ENCODE measurements at regions not wholly inside any gene's neighbourhood (a gene's known extent, or its start where the extent isn't known, plus 50 kb on each side); places are given as distances from the start of the nearest gene placed in this dataset.

- Mint-ChIP-seq H3K36me3 (ENCODE audit: low read depth) (peaks cover 2% of the 10 kb centered on the region), H3K27me3 (peaks cover 25% of the 10 kb centered on the region), H3K9me3 (ENCODE audit: low read depth) (peaks cover 6% of the 10 kb centered on the region), H3K27ac (no peak overlapping the region), H3K4me3 (no peak overlapping the region), H3K4me1 (peaks cover 8% of the 10 kb centered on the region)
- ChIA-PET CTCF (no interaction called here), POLR2A (no interaction called here)
- ATAC-seq = no peak
- intact Hi-C loops (cut with DNase I, micrococcal nuclease) = loop anchor here (5.0 to 10.0 kb wide), 5 partner anchors 125 to 925 kb away; no protein-coding TSS in a partner anchor
- no peak for DNase-seq
Measured at GRCh38 chr5:6822556-6823343, 109.5 kb downstream of the TENT4A start.

DNA sequence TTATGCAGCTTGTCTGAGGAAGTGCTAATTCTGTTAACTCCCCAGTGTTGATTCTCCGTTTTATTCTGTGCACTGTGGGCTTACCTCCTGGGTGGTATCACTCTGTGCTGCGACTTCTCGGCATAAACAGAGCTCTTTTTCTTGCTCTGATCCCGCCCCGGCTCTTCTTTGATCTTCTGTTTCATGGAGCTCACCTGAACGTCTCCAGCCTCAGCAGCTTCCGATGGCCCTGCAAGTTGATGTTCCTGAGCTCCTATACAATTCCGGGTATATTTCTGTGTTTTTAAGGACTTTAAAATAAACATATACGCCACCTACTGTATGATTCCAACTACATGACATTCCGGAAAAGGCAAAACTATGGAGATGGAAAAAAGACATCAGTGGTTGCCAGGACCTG, 110.8 kb downstream of the TENT4A start:
- H3K9me3 Mint-ChIP-seq (ENCODE audit: low read depth) = peaks cover 6% of the 10 kb centered on the region
- DNase-seq = no peak
- ATAC-seq = no peak
- ChIA-PET CTCF (interaction anchor here (0.8 kb wide), 1 partner anchor 31 kb away, joined by 3 read pairs; no protein-coding TSS in a partner anchor), POLR2A (no interaction called here)
- H3K27me3 Mint-ChIP-seq = peaks cover 15% of the 10 kb centered on the region
- intact Hi-C loops (cut with DNase I, micrococcal nuclease) = loop anchor here (5.0 to 10.0 kb wide), 5 partner anchors 123 to 923 kb away; no protein-coding TSS in a partner anchor
- H3K4me3 Mint-ChIP-seq = no peak overlapping the region
- peaks cover 2% of the 10 kb centered on the region for H3K36me3 Mint-ChIP-seq (ENCODE audit: low read depth)
- H3K4me1 Mint-ChIP-seq = peaks cover 21% of the 10 kb centered on the region
- H3K27ac Mint-ChIP-seq = no peak overlapping the region

DNA sequence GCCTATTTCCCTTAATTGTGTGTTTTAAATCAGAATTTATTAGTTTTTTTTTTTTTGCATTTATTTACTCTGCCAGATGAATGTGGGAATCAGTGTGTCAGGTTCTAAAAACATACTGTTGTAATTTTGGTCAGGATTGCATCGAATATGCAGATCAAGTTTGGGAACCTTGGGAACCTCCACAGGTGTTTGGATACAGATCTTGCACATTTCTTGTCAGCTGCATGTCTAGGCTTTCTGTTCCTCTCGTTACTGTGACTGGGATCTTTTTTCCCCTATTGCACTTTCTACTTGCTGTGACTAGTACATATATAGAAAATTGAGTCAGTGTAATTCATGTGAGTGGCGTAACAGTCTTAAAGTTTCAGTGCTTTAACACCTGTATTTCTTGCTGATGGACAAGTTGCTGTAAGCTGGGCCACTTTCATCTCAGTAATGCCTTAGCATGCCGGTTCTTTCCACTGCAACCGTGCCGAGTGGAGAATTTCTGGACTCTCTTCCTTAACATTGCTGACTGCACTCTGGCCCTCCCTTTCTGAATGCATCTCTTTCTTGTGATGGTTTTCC, 112.5 kb downstream of the TENT4A start:
- intact Hi-C loops (cut with DNase I, micrococcal nuclease) = loop anchor here (5.0 to 10.0 kb wide), 4 partner anchors 58 to 1303 kb away; partner anchors contain the start of genes NSUN2 (in 1 of the 2) and SRD5A1 (in 1 of the 2)
- H3K36me3 Mint-ChIP-seq (ENCODE audit: low read depth) = peaks cover 2% of the 10 kb centered on the region
- H3K27ac Mint-ChIP-seq = no peak overlapping the region
- H3K4me3 Mint-ChIP-seq = no peak overlapping the region
- ATAC-seq (no peak), DNase-seq (no peak)
- ChIA-PET CTCF (interaction anchor here (0.6 to 0.8 kb wide), 3 partner anchors 22 to 84 kb away, joined by 3 to 4 read pairs (median 3); no protein-coding TSS in a partner anchor), POLR2A (no interaction called here)
- H3K4me1 Mint-ChIP-seq = peaks cover 36% of the 10 kb centered on the region
- H3K27me3 Mint-ChIP-seq = peaks cover 8% of the 10 kb centered on the region
- H3K9me3 Mint-ChIP-seq (ENCODE audit: low read depth) = peaks cover 12% of the 10 kb centered on the region

GRCh38 chr5:6826756-6827155, 113.5 kb downstream of the TENT4A start:
- CTCF ChIA-PET = no interaction called here
- H3K4me3 Mint-ChIP-seq = no peak overlapping the region
- POLR2A ChIA-PET = no interaction called here

DNA sequence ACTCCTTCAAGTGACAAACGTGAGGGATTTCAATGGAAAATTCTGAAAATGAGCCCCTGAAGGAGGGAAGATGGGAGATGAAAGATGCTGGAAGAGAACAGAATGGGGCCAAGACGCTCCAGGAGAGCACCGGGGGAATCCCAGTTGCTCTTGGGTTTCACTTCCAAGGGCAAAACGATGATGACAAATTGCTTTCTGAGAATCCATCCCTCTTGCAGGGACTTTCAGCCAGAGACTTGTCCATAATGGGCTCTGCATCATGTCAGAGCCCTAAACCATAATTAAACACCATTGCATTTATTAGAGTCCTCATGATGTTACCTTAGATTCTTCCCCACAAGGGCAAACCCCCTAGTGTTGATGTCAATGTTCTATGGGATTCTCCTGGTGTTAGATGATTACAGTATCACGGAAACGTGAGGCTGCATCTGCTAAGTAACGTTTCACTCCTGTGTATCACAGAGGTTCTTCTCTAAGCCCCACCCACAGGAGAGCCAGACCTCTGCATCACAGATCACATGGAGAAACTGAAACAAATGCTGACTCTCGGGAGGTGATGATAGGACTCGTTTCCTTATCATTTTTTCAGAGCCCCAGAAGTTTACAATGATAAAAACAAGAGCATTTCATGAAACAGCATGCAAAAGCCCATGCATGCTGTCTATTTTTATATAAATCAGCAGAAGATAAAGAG, 114.4 kb downstream of the TENT4A start:
- Mint-ChIP-seq H3K36me3 (ENCODE audit: low read depth) (no peaks in the 10 kb centered on the region), H3K4me3 (peak overlapping the region; percentile 60), H3K27me3 (peaks cover 12% of the 10 kb centered on the region), H3K4me1 (peaks cover 49% of the 10 kb centered on the region), H3K27ac (peak overlapping the region; percentile 86), H3K9me3 (ENCODE audit: low read depth) (peaks cover 9% of the 10 kb centered on the region)
- CTCF ChIA-PET = no interaction called here
- intact Hi-C loops (cut with DNase I, micrococcal nuclease) = loop anchor here (1.0 to 10.0 kb wide), 9 partner anchors 60 to 1405 kb away; partner anchors contain the start of genes FASTKD3 (in 1 of the 2), ICE1 (in 1 of the 2), MTRR (in 1 of the 2) and NSUN2 (in 1 of the 2)
- POLR2A ChIA-PET = no interaction called here
- DNase-seq (peak; percentile 70), ATAC-seq (peak; percentile 76)

More at GRCh38 chr5:6826756-6827155, 113.5 kb downstream of the TENT4A start:
- intact Hi-C loops (cut with DNase I, micrococcal nuclease) = loop anchor here (5.0 to 10.0 kb wide), 4 partner anchors 59 to 1304 kb away; partner anchors contain the start of genes NSUN2 (in 1 of the 2) and SRD5A1 (in 1 of the 2)
- no peak overlapping the region for H3K27ac Mint-ChIP-seq
- peaks cover 7% of the 10 kb centered on the region for H3K27me3 Mint-ChIP-seq
- H3K36me3 Mint-ChIP-seq (ENCODE audit: low read depth) = no peaks in the 10 kb centered on the region
- H3K4me1 Mint-ChIP-seq = peaks cover 41% of the 10 kb centered on the region
- peaks cover 10% of the 10 kb centered on the region for H3K9me3 Mint-ChIP-seq (ENCODE audit: low read depth)
- no peak for DNase-seq
- ATAC-seq = no peak

- peak; percentile 86 for ATAC-seq
- peak overlapping the region; percentile 38 for H3K4me3 Mint-ChIP-seq
- H3K27me3 Mint-ChIP-seq = peaks cover 10% of the 10 kb centered on the region
- CTCF ChIA-PET = interaction anchor here (0.7 to 1.3 kb wide), 4 partner anchors 12 to 1029 kb away, joined by 3 to 4 read pairs (median 3); no protein-coding TSS in a partner anchor
- no peaks in the 10 kb centered on the region for H3K36me3 Mint-ChIP-seq (ENCODE audit: low read depth)
- H3K27ac Mint-ChIP-seq = peak overlapping the region; percentile 84
- intact Hi-C loops (cut with DNase I, micrococcal nuclease) = loop anchor here (1.0 to 10.0 kb wide), 11 partner anchors 20 to 1406 kb away; partner anchors contain the start of genes FASTKD3 (in 1 of the 2), ICE1 (in 1 of the 2), MTRR (in 1 of the 2) and NSUN2 (in 1 of the 2)
- H3K4me1 Mint-ChIP-seq = peaks cover 52% of the 10 kb centered on the region
- peaks cover 9% of the 10 kb centered on the region for H3K9me3 Mint-ChIP-seq (ENCODE audit: low read depth)
- peak; percentile 82 for DNase-seq
- POLR2A ChIA-PET = interaction anchor here (0.6 kb wide), 1 partner anchor 871 kb away, joined by 5 read pairs; no protein-coding TSS in a partner anchor
Measured at GRCh38 chr5:6829150-6829784, 116.0 kb downstream of the TENT4A start.

GRCh38 chr5:6830643-6831239, 117.5 kb downstream of the TENT4A start:
- H3K36me3 Mint-ChIP-seq (ENCODE audit: low read depth) = no peaks in the 10 kb centered on the region
- CTCF ChIA-PET = no interaction called here
- DNase-seq (no peak), ATAC-seq (no peak)
- intact Hi-C loops (cut with DNase I, micrococcal nuclease) = no loop called here
- POLR2A ChIA-PET = no interaction called here
- peaks cover 7% of the 10 kb centered on the region for H3K27me3 Mint-ChIP-seq
- no peak overlapping the region for H3K27ac Mint-ChIP-seq
- H3K4me3 Mint-ChIP-seq = no peak overlapping the region
- peaks cover 9% of the 10 kb centered on the region for H3K9me3 Mint-ChIP-seq (ENCODE audit: low read depth)
- H3K4me1 Mint-ChIP-seq = peaks cover 52% of the 10 kb centered on the region

DNA sequence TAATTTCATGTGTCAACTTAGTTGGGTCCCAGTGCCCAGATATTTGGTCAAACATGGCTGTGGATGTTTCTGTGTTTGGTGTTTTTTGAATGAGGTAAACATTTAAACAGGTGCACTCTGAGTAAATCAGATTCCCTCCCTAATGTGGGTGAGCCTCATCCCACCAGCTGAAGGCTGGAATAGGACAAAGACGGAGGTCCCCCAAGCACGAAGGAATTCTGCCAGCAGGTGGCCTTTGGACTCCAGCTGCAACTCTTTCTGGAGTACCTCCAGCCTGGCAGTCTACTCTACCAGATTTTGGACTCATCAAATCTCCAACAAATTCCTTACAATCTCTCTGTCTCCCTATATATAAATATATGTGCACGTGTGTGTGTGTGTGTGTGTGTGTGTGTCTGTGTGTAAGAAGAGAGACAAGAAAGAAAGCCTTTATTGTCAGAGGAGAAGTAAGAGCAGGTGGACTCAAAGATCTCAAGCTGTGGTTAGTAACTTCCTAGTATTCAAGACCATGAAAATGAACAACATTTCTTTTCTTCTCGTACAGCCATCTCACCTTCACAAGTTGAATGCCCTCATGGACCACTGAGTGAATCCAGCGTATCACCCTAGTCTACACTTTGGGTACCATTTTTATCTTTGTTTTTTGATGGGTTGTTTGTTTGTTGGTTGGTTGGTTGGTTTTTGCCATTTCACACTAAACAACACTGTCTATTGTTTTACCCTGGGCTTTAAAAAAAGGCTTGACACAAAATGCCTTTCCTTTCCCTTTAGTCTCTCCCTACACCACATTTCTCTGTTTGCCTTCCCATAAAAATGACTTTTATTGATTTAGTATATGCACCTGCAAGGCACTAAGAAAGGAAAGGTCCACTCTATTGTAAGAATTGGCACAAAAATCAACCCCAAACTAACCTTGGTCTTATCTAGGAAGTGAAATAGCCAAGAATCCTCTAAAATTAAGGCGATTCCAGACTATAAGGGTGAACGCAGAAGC, 118.7 kb downstream of the TENT4A start:
- ATAC-seq (no peak), DNase-seq (no peak)
- H3K4me1 Mint-ChIP-seq = peaks cover 51% of the 10 kb centered on the region
- H3K36me3 Mint-ChIP-seq (ENCODE audit: low read depth) = peaks cover 3% of the 10 kb centered on the region
- peaks cover 7% of the 10 kb centered on the region for H3K27me3 Mint-ChIP-seq
- ChIA-PET CTCF (no interaction called here), POLR2A (interaction anchor here (0.7 kb wide), 1 partner anchor 1236 kb away, joined by 4 read pairs; no protein-coding TSS in a partner anchor)
- H3K27ac Mint-ChIP-seq = no peak overlapping the region
- intact Hi-C loops (cut with DNase I, micrococcal nuclease) = no loop called here
- no peak overlapping the region for H3K4me3 Mint-ChIP-seq
- peaks cover 9% of the 10 kb centered on the region for H3K9me3 Mint-ChIP-seq (ENCODE audit: low read depth)

DNA sequence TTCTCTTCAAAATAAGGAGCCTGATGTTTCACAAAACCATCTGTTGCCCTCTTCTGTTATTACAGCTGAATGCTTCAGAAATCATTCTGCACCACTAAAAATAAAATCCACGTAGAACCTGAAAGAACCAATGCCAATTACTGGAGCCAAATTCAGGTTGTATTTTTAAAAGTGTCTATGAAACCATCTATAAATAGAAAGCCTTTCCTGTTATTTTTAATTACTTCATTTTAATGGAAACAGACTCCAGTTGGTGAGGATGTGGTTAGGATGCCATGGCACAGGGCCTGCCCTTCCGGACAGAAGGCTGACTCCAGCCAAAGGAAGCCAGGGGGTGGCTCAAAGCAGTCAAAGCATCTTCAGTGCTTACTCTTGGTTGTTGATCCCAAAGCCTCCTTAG, 119.8 kb downstream of the TENT4A start:
- Mint-ChIP-seq H3K4me1 (peaks cover 41% of the 10 kb centered on the region), H3K9me3 (ENCODE audit: low read depth) (peaks cover 15% of the 10 kb centered on the region), H3K27ac (no peak overlapping the region), H3K36me3 (ENCODE audit: low read depth) (peaks cover 6% of the 10 kb centered on the region), H3K27me3 (peaks cover 7% of the 10 kb centered on the region), H3K4me3 (no peak overlapping the region)
- CTCF ChIA-PET = no interaction called here
- no peak for DNase-seq
- intact Hi-C loops (cut with DNase I, micrococcal nuclease) = no loop called here
- POLR2A ChIA-PET = no interaction called here
- ATAC-seq = no peak

- H3K36me3 Mint-ChIP-seq (ENCODE audit: low read depth) = peaks cover 6% of the 10 kb centered on the region
- CTCF ChIA-PET = no interaction called here
- H3K4me3 Mint-ChIP-seq = no peak overlapping the region
- no peak overlapping the region for H3K27ac Mint-ChIP-seq
- peaks cover 37% of the 10 kb centered on the region for H3K4me1 Mint-ChIP-seq
- no peak for DNase-seq
- peaks cover 17% of the 10 kb centered on the region for H3K9me3 Mint-ChIP-seq (ENCODE audit: low read depth)
- intact Hi-C loops (cut with DNase I, micrococcal nuclease) = no loop called here
- H3K27me3 Mint-ChIP-seq = peaks cover 7% of the 10 kb centered on the region
- no peak for ATAC-seq
- POLR2A ChIA-PET = no interaction called here
Measured at GRCh38 chr5:6833406-6833805, 120.2 kb downstream of the TENT4A start.

All from activated CD4-positive, alpha-beta T cell treated with anti-CD3 and anti-CD28 coated beads for 36 hours (primary cell).